ENCODE measurements at regions not wholly inside any gene's neighbourhood (a gene's known extent, or its start where the extent isn't known, plus 50 kb on each side); places are given as distances from the start of the nearest gene placed in this dataset.

DNA sequence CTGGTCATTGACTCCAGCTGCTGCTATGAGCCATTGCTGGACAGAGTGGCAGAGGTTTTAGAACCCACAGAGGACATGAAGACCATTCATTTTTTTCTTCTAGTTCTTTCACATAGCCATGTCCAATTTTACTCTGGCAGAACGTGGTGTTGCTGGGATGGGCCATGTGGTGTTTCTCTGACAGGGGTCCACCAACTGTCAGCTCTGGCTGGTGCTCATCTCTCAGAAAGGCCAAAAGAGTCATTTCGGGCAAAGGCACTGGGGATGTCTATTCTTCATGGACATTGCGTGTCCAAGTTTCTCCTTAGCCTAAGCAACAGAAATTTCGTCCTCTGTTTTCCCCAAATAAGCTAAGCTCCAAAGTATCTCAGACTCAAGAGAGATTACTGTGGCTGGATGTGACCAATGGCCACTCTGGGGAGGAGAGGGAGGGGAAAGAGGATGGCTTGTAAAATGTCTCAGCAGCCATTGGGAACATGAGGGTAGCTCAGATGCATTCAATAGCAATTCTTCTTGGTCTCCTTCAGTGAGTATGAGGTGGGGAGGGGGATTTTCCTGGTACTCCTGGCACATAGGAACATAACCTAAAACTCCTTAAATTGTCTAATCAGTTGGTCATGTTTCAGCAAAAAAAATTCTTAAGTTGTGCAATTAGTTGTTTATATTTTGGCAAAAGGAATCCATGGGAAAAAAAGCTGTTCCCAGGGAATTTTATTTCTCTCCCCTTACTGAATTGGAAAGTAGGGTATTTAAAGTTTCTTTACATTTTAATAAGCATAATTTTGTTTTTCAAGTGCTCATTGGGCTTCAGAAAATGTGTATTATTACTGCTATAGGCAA, 131.6 kb upstream of the MITF start:
- no peak for TF ChIP-seq POLR2AphosphoS5 (IDR thresholded peaks at IDR 0.05)
- Histone ChIP-seq H3K4me1 (no peaks in the 10 kb centered on the region), H3K4me3 (no peak overlapping the region), H3K9me3 (no peaks in the 10 kb centered on the region), H3K27me3 (no peaks in the 10 kb centered on the region), H3K36me3 (no peaks in the 10 kb centered on the region), H3K27ac (no peak overlapping the region)
- intact Hi-C loops (cut with DNase I; ENCODE audit: low total_unique reads) = no loop called here
- WGBS, 2 donors (ENCODE audit: low coverage in 1 of 2) = 74 to 92% methylated on average over 2 to 4 of the region's 4 CpGs
- DNase-seq = no peak
- in situ Hi-C loops (cut with MboI; ENCODE audit: low pct_ligation_motif_present in 1 of 4, low pct_unique_long_range_greater_than_20kb in 1 of 4, low sequenced_read_pairs in 3 of 4) = no loop called here

DNA sequence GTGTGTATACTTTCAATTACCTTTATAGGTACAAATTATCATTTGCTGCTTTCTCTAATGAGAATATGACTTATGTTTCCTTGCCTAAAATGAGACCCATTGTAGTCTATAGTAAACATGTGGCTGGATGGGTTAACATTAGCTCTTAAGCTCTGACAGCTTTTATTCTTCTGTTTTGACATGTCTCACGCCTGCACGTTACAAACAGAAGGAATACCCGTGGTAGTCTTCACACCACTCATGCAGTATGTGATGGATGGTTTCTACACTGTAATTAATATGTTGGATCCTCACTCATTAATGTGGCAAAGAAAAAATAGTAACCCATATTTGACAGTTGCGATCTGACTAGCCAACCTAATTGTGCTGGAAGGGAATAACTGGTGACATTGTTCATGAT, 133.4 kb upstream of the MITF start:
- 85 to 90% methylated on average over 3 to 4 of the region's 4 CpGs for WGBS, 2 donors (ENCODE audit: low coverage in 1 of 2)
- H3K27ac ChIP-seq = no peak overlapping the region
- no peaks in the 10 kb centered on the region for H3K36me3 ChIP-seq
- no peak for DNase-seq
- no peaks in the 10 kb centered on the region for H3K9me3 ChIP-seq
- intact Hi-C loops (cut with DNase I; ENCODE audit: low total_unique reads) (no loop called here), in situ Hi-C loops (cut with MboI; ENCODE audit: low pct_ligation_motif_present in 1 of 4, low pct_unique_long_range_greater_than_20kb in 1 of 4, low sequenced_read_pairs in 3 of 4) (no loop called here)
- no peak for TF ChIP-seq EP300 (IDR thresholded peaks at IDR 0.05; ENCODE audit: low read depth)
- no peak for TF ChIP-seq POLR2A (IDR thresholded peaks at IDR 0.05)
- TF ChIP-seq POLR2AphosphoS5 (IDR thresholded peaks at IDR 0.05) = no peak
- TF ChIP-seq, protein P1, sequence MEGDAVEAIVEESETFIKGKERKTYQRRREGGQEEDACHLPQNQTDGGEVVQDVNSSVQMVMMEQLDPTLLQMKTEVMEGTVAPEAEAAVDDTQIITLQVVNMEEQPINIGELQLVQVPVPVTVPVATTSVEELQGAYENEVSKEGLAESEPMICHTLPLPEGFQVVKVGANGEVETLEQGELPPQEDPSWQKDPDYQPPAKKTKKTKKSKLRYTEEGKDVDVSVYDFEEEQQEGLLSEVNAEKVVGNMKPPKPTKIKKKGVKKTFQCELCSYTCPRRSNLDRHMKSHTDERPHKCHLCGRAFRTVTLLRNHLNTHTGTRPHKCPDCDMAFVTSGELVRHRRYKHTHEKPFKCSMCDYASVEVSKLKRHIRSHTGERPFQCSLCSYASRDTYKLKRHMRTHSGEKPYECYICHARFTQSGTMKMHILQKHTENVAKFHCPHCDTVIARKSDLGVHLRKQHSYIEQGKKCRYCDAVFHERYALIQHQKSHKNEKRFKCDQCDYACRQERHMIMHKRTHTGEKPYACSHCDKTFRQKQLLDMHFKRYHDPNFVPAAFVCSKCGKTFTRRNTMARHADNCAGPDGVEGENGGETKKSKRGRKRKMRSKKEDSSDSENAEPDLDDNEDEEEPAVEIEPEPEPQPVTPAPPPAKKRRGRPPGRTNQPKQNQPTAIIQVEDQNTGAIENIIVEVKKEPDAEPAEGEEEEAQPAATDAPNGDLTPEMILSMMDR (IDR thresholded peaks at IDR 0.05) = no peak
- no peak overlapping the region for H3K4me3 ChIP-seq
- no peaks in the 10 kb centered on the region for H3K27me3 ChIP-seq
- no peaks in the 10 kb centered on the region for H3K4me1 ChIP-seq

DNA sequence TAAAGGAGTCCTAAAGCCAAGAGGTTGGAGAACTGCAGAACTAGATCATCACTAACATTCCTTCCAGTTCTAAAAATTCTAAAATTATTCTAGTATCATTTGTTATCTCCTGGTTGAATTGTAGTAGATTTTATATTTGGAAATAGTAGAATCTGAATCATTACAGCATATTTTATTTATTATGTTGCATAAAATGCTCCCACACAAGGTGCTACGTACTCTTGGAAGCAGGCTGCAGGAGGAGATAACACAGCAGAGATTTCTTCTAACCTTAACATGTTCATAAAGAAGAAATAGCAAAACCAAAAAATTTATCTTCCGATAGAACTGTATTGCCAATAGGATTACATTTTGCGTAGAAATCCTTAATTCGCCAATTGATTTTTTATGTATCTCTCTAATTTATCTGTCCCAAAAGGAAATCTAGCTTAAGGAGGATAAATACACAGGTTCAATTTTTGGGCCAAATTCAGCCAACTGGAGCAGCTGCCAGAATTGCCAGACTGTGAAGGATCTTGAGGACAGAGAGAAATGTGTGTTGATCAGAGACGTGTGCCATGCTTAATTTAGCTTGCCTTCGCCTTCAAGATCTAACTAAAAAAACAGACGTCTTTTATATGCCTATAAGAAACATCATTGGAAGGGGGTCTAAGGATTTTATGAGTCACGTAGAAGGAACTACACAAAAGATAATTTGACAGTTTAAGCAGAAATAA, 134.4 kb upstream of the MITF start:
- intact Hi-C loops (cut with DNase I; ENCODE audit: low total_unique reads) (no loop called here), in situ Hi-C loops (cut with MboI; ENCODE audit: low pct_ligation_motif_present in 1 of 4, low pct_unique_long_range_greater_than_20kb in 1 of 4, low sequenced_read_pairs in 3 of 4) (no loop called here)
- Histone ChIP-seq H3K27ac (no peak overlapping the region), H3K27me3 (no peaks in the 10 kb centered on the region), H3K4me3 (no peak overlapping the region), H3K36me3 (no peaks in the 10 kb centered on the region), H3K4me1 (no peaks in the 10 kb centered on the region), H3K9me3 (no peaks in the 10 kb centered on the region)
- 86 to 88% methylated on average over 8 of the region's 8 CpGs for WGBS, 2 donors (ENCODE audit: low coverage in 1 of 2)
- DNase-seq = no peak
- TF ChIP-seq EP300 (IDR thresholded peaks at IDR 0.05; ENCODE audit: low read depth) (no peak), POLR2AphosphoS5 (IDR thresholded peaks at IDR 0.05) (no peak), POLR2A (IDR thresholded peaks at IDR 0.05) (no peak)
- TF ChIP-seq, protein P1 (IDR thresholded peaks at IDR 0.05) = no peak

DNA sequence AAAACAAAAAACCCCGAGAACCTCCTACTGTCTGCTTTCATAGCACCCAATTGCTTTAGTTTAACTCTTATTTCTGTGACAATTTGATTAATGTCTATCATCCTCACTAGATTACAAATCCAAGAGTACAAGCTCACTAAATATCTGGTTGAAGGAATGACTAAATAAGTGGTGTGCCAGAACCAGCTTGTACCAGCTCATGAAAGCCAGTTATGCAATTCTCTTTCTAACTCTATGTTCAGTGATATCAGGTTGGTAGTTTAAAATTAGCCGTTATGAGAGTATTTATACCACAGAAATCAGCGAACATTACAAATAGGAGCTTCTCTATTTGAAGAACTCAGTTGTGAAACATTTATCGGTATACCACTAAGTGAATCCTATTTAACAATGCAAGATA, 137.2 kb upstream of the MITF start:
- Histone ChIP-seq H3K27ac (no peak overlapping the region), H3K27me3 (no peaks in the 10 kb centered on the region), H3K4me1 (no peaks in the 10 kb centered on the region), H3K36me3 (no peaks in the 10 kb centered on the region), H3K4me3 (no peak overlapping the region), H3K9me3 (no peaks in the 10 kb centered on the region)
- TF ChIP-seq POLR2A (IDR thresholded peaks at IDR 0.05) (no peak), EP300 (IDR thresholded peaks at IDR 0.05; ENCODE audit: low read depth) (no peak), POLR2AphosphoS5 (IDR thresholded peaks at IDR 0.05) (no peak)
- TF ChIP-seq, protein P1 (IDR thresholded peaks at IDR 0.05) = no peak
- in situ Hi-C loops (cut with MboI; ENCODE audit: low pct_ligation_motif_present in 1 of 4, low pct_unique_long_range_greater_than_20kb in 1 of 4, low sequenced_read_pairs in 3 of 4) = no loop called here
- DNase-seq = no peak
- 87 to 90% methylated on average over 4 of the region's 4 CpGs for WGBS, 2 donors (ENCODE audit: low coverage in 1 of 2)
- intact Hi-C loops (cut with DNase I; ENCODE audit: low total_unique reads) = no loop called here

All from transverse colon (tissue), 4 donors.